GM21529 (cell line): ENCODE measurements at regions not wholly inside any gene's neighbourhood (a gene's known extent, or its start where the extent isn't known, plus 50 kb on each side); places are given as distances from the start of the nearest gene placed in this dataset.
"Not testable (repeated sequence)": the region's sequence is repeated elsewhere in the genome, so short reads cannot be mapped to it uniquely, and the experiment has no call there.

ENCODE experiments used
- ATAC-seq: cut with Tn5 transposase; IDR thresholded peaks from one replicate; pipeline ENCODE4 v1.9.1; 2021; ENCODE audit not compliant: unreplicated experiment

- no peak for ATAC-seq
Observed at GRCh38 chr17:53635444-53635843, 187.3 kb upstream of the KIF2B start.

GRCh38 chr17:53633856-53634255, 188.9 kb upstream of the KIF2B start:
- no peak for ATAC-seq

- no peak for ATAC-seq
Observed at GRCh38 chr17:53631486-53631885, 191.2 kb upstream of the KIF2B start.

DNA sequence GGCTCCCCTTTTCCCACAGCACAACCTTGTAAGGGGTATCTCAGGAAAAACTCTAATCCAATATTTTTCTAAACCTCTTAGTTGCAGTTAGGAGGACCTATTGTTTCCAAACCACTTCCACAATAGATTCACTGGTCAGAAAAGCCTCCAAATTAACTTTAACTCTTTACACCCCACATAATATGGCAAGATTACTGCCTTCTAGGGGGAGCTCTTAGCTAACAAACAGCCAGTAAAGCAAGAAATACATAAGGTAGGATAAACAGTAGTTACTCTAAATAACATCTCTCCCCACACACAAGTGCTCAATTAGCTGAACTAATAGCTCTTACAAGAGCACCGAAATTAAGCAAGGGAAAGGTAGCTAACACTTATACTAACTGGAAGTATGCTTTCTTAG, 192.1 kb upstream of the KIF2B start:
- no peak for ATAC-seq

DNA sequence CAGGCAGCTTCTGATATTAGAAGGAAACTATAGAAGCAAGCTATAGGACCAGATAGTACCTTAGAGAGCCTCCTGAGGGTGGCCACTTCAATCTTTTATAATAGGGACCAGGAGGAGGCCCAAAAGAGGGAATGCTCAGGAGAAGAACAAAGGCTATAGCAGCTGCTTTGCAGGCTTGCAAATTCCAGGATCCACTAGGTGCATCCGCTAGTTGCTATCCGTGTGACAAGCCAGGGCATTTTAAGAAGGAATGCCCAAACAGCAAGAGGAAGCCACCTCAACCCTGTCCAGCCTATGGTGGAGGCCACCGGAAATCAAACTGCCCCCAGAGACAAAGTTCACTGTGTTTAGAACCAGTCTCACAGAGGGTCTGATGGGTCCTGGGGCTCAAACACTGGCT, 192.6 kb upstream of the KIF2B start:
- ATAC-seq: no peak

DNA sequence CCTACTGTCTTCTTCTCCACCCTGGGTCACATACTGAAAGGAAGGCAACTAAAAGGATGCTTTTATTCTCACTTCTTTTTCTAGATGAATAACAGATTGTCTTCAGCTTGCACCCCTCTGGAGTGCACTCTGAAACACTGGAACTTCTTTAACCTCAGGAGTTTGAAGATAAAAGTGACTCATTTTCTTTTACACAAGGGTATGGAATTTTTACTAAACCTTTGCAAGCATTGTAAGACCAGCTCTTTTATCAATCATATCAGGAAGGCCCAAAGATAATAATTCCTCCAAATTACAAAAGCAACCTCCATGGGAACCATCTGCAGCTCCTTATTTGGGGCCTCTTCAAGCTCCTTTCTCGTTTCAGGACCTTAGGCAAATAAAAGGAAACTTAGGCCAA, 193.5 kb upstream of the KIF2B start:
- ATAC-seq: no peak

DNA sequence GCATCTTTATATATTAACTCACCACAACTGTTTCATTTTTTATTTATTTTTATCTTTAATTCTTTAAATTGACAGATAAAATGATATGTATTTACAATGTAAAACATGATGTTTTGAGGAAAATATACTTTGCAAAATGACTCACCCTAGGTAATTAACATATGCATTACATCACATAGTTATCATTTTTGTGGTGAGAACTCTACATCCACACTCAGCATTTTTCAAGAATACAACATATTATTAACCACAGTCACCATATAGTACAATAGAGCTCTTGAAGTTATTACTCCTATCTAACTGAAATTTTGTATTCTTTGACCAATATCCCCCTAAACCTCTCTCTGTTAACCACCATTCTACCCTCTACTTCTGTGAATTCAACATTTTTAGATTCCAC, 194.7 kb upstream of the KIF2B start:
- ATAC-seq: no peak

GRCh38 chr17:53627511-53627910, 195.2 kb upstream of the KIF2B start:
- no peak for ATAC-seq

DNA sequence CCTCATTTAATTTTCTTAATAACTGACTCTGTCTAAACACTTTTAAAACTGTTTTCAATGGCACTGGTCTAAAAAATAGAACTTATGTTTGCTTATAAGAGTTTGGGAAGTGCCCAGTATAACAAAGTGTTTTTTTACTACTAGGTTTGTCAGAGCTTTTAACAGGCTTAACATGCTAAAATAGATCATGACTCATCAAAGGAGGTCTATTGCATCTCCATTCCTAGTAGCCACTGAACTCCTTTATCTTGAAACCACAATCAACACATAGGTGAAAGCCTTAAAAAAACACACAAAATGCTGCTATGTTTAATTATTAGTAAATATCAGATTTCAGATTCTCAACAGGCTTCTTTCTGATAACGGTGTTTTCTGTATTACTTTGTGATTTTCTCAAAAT, 196.4 kb upstream of the KIF2B start:
- ATAC-seq: no peak

DNA sequence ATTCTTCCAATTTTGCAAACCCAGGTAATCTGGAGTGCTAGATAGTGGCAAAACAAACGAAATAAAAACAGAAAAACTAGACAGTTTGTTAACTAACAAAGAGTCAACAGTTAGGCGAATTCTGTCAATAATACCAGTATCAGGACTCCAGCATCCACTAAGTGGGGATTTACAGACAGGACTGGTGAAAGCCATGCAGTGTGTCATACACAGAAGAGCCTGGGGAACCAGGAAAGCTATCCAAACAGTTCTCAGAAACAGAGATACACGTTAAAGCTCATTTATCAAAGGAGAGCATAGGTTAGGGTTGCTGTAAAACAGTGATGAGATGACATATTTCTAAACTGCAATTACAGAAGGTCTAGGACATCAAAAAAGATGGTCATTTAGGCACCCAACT, 203.7 kb upstream of the KIF2B start:
- ATAC-seq: no peak

GRCh38 chr17:53608208-53608607, 214.5 kb upstream of the KIF2B start:
- ATAC-seq: not testable (repeated sequence)

DNA sequence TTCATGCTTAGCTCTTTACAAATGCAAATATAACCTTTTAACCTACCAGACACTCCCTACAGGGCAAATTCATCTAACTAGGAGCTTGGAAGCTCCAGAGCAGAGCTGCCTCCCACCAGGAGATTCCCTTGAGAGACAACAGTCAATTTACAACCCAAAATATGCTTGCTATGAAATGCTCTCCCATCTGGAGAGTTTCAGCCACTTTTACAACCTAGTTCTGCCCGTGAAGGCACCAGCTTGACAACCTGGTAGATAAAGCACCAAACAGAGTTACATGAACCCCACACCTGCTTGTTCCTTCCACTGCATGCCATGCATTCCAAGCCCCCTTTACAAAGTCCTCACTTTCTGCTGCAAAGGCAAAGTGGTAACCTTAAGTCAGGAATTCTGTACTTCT, 215.3 kb upstream of the KIF2B start:
- ATAC-seq: no peak

- ATAC-seq: no peak
Observed at GRCh38 chr17:53588317-53588716, 234.4 kb upstream of the KIF2B start.

DNA sequence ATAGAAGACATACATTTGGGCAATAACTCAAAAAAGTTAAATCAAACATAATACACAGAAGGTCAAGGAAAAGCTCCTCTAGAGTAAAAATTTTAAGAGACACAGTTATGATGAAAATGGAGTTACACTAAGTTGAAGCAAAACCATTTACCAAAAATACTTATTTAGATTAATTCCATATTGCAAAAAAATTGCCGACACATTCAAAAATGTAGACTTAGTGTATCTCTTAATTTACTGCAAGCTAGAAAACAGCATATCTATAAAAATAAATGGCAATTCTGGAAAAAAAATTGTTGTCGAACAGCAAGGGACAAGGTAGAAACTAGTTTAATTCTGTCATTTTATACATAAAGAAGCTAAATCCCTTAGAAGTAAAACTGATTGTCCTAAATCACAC, 248.7 kb upstream of the KIF2B start:
- ATAC-seq: no peak

GRCh38 chr17:53571342-53571741, 251.4 kb upstream of the KIF2B start:
- no peak for ATAC-seq

GRCh38 chr17:53570731-53571130, 252.0 kb upstream of the KIF2B start:
- no peak for ATAC-seq

GRCh38 chr17:53560953-53561352, 261.8 kb upstream of the KIF2B start:
- ATAC-seq: no peak

DNA sequence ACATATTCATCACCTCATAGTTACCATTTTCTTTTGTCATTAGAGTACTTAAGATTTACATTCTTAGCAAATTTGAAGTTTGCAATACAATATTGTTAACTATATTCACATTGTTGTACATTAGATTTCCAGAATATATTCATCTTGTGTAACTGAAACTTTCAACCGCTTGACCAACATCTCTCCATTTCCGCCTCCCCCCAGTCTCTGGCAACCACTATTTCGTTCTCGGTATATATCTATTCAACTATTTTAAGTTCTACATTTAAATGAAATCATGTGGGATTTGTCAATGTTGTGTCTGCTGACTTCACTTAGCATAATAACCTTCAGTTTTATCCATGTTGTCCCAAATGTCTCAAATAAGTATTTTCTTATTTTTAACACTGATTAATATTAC, 274.5 kb upstream of the KIF2B start:
- no peak for ATAC-seq

GRCh38 chr17:53543472-53543871, 279.3 kb upstream of the KIF2B start:
- no peak for ATAC-seq

DNA sequence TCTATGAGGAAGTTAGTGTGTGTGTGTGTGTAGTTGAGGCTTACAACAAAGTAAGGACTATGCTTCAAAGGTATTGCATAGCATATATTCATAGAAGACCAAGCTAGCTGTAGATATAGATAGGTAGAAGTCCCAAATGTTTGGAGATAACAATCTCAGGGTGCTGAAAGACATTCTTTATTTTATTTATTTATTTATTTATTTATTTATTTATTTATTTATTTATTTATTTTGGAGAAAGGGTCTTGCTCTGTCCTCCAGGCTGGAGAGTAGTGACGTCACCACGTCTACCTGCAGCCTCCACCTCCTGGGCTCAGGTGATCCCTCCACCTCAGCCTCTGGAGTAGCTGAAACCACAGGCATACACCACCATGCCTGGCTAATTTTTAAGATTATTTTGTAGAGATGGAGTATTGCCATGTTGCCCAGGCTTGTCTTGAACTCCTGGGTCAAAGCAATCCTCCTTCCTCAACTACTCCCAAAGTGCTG, 284.6 kb upstream of the KIF2B start:
- ATAC-seq: no peak

GRCh38 chr17:53527473-53527872, 295.3 kb upstream of the KIF2B start:
- ATAC-seq: no peak

DNA sequence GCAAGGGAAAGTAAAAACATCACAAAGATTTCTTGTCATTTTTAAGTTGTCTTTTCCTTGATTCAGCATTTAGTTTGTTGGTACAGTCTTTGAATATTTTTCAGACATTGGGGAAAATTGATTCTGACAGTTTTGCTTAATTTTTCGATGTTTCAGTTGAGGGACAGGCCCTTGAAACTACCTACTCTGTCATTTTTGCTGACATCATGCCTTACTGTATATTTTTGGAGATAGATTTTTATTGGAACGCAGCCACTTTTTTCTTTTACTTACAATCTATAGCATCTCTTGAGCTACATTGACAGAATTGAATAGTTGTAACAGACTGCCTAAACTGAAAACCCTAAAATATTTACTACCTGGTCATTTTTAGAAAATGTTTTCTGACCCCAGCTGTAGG, 297.1 kb upstream of the KIF2B start:
- no peak for ATAC-seq

DNA sequence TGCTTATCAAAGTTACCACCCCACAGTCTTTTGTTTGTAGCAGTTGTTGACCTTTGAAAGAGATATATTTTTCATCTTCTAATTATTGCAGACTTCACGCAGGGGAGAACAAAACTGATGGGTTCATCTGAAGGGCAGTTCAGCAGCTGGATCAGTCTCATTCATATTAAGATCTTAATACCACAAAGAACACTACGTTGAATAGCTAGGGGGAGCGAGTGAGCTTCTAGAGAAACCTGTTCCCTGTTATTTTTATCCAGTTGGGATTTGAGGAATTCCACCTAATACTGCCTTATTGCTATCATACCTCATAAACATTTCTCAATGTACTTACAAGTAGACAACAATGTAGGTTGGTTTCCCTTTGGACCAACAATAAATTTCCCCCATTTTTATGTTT, 306.1 kb upstream of the KIF2B start:
- ATAC-seq: no peak

GRCh38 chr17:53499277-53499676, 323.4 kb upstream of the KIF2B start:
- no peak for ATAC-seq
